ENCODE measurements at regions not wholly inside any gene's neighbourhood (a gene's known extent, or its start where the extent isn't known, plus 50 kb on each side); places are given as distances from the start of the nearest gene placed in this dataset.
A peak's percentile ranks its signal among the peaks of the same experiment; 100 is the strongest.

- no peak overlapping the region for H3K4me3 ChIP-seq
- peaks cover 30% of the 10 kb centered on the region for H3K4me1 ChIP-seq
- H3K27ac ChIP-seq, result no peak overlapping the region
- TF ChIP-seq CTCF (IDR thresholded peaks at IDR 0.05) (no peak), POLR2A (IDR thresholded peaks at IDR 0.05) (no peak)
- WGBS, 2 donors, result 80% methylated on average over 7 of the region's 7 CpGs
- intact Hi-C loops (cut with DNase I; ENCODE audit: low total_unique reads), result no loop called here
- H3K9me3 ChIP-seq, result no peaks in the 10 kb centered on the region
- no peak for DNase-seq
- no peaks in the 10 kb centered on the region for H3K27me3 ChIP-seq
- H3K36me3 ChIP-seq (ENCODE audit: low read depth, missing control alignments), result no peaks in the 10 kb centered on the region
Measured at GRCh38 chr7:131026297-131027000, 292.4 kb upstream of the KLF14 start.

GRCh38 chr7:131027287-131027773 is 293.3 kb upstream of the KLF14 start:
- WGBS, 2 donors, result 66 to 73% methylated on average over 8 of the region's 8 CpGs
- no peak overlapping the region for H3K4me3 ChIP-seq
- TF ChIP-seq POLR2A (IDR thresholded peaks at IDR 0.05), result no peak
- TF ChIP-seq CTCF (IDR thresholded peaks at IDR 0.05), result no peak
- intact Hi-C loops (cut with DNase I; ENCODE audit: low total_unique reads), result no loop called here
- DNase-seq, result no peak
- no peaks in the 10 kb centered on the region for H3K9me3 ChIP-seq
- no peaks in the 10 kb centered on the region for H3K36me3 ChIP-seq (ENCODE audit: low read depth, missing control alignments)
- H3K27ac ChIP-seq, result peak overlapping the region in 1 of 2 donors; percentile 8
- H3K4me1 ChIP-seq, result peaks cover 26% of the 10 kb centered on the region
- no peaks in the 10 kb centered on the region for H3K27me3 ChIP-seq

DNA sequence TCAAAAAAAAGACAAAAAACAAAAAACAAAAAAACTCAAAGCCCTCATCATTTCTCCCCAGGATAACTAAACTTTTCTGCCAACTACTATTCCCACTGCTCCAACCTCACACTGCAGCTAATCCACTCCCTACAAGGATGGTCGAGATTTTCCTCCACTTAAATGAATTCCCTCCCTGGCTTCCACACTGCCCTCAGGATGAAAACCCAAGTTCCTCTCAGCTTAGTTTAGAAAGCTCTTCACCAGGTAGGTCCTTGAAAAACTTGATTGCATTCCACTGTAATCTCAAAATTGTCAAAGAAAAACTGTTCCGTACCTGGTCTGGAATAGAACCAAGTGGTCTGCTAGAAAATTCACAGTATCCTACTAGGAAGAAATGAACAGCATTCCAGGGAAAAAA is 294.3 kb upstream of the KLF14 start:
- intact Hi-C loops (cut with DNase I; ENCODE audit: low total_unique reads), result no loop called here
- WGBS, 2 donors, result 75 to 82% methylated on average over 2 of the region's 2 CpGs
- Histone ChIP-seq H3K27me3 (no peaks in the 10 kb centered on the region), H3K4me3 (no peak overlapping the region), H3K27ac (no peak overlapping the region), H3K9me3 (no peaks in the 10 kb centered on the region), H3K4me1 (peaks cover 25% of the 10 kb centered on the region), H3K36me3 (ENCODE audit: low read depth, missing control alignments) (no peaks in the 10 kb centered on the region)
- no peak for DNase-seq
- TF ChIP-seq CTCF (IDR thresholded peaks at IDR 0.05) (no peak), POLR2A (IDR thresholded peaks at IDR 0.05) (no peak)

DNA sequence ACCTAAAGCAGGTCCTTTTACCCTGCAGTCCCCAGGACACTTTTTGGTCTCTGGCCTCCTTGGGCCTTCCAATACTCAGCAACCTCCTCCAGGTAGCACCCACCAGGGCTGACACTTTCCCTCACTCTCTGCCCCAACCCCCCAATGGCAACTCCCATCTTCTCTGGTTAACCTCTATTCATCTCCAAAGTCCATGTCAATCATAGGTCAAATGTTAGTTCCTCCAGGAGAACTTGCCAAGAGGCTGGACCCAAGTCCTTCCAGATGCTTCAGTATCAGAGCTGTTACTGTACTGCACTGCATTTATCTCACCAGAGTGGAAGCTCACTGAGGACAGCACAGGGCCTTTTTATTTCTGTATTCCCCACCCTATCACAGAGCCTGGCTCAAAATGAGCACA is 295.0 kb upstream of the KLF14 start:
- H3K9me3 ChIP-seq, result no peaks in the 10 kb centered on the region
- no peak overlapping the region for H3K4me3 ChIP-seq
- no peak for TF ChIP-seq POLR2A (IDR thresholded peaks at IDR 0.05)
- TF ChIP-seq CTCF (IDR thresholded peaks at IDR 0.05), result no peak
- no peak for DNase-seq
- no peak overlapping the region for H3K27ac ChIP-seq
- intact Hi-C loops (cut with DNase I; ENCODE audit: low total_unique reads), result no loop called here
- H3K27me3 ChIP-seq, result no peaks in the 10 kb centered on the region
- peaks cover 29% of the 10 kb centered on the region for H3K4me1 ChIP-seq
- H3K36me3 ChIP-seq (ENCODE audit: low read depth, missing control alignments), result no peaks in the 10 kb centered on the region

All from testis (tissue), 2 donors.